Retinal pigment epithelial cell (primary cell): ENCODE measurements at regions not wholly inside any gene's neighbourhood (a gene's known extent, or its start where the extent isn't known, plus 50 kb on each side); places are given as distances from the start of the nearest gene placed in this dataset.

Source experiments
- DNase-seq: peaks from one replicate; pipeline ENCODE4 v3.0.0-alpha.2; 2010; ENCODE audit warnings: low read depth
- H3K4me3 ChIP-seq: 2 replicates; pipeline ENCODE4 v1.5.1; 2011; ENCODE audit warnings: mild to moderate bottlenecking, low read length, control low read depth, moderate library complexity
- TF ChIP-seq, protein P1 (sequence below): conservative IDR thresholded peaks from 2 replicates; pipeline ENCODE4 v1.5.1; 2011; ENCODE audit warnings: low read depth, low read length, control low read depth, inconsistent platforms

- no peak overlapping the region for H3K4me3 ChIP-seq
- DNase-seq, result peak; percentile 79
- TF ChIP-seq, protein P1, sequence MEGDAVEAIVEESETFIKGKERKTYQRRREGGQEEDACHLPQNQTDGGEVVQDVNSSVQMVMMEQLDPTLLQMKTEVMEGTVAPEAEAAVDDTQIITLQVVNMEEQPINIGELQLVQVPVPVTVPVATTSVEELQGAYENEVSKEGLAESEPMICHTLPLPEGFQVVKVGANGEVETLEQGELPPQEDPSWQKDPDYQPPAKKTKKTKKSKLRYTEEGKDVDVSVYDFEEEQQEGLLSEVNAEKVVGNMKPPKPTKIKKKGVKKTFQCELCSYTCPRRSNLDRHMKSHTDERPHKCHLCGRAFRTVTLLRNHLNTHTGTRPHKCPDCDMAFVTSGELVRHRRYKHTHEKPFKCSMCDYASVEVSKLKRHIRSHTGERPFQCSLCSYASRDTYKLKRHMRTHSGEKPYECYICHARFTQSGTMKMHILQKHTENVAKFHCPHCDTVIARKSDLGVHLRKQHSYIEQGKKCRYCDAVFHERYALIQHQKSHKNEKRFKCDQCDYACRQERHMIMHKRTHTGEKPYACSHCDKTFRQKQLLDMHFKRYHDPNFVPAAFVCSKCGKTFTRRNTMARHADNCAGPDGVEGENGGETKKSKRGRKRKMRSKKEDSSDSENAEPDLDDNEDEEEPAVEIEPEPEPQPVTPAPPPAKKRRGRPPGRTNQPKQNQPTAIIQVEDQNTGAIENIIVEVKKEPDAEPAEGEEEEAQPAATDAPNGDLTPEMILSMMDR, result no peak
These were observed 147.1 kb downstream of the PRL start for GRCh38 chr6:22149501-22150367.

GRCh38 chr6:22150368-22151035 is 146.3 kb downstream of the PRL start:
- DNase-seq, result no peak
- no peak overlapping the region for H3K4me3 ChIP-seq
- TF ChIP-seq, protein P1, result no peak

- TF ChIP-seq, protein P1, result no peak
These were observed 144.9 kb downstream of the PRL start for GRCh38 chr6:22151892-22152291.

DNA sequence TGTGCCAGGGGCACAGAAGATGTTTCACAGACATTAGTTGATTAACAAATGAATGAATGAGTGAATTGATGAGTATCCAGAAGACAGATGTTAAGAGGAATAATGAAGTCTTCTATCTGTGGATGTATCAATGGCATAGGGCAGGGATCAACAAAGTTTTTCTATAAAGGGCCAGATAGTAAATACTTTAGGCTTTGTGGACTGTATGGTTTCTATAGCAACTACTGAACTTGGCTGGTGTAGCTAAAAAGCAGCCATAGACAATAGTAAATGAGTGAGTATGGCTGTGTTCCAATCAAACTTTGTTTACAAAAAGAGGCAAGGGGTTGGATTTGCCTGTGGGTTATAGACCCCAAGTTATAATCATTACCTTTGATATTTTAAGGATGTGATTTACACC is 144.0 kb downstream of the PRL start:
- no peak for DNase-seq
- no peak overlapping the region for H3K4me3 ChIP-seq
- TF ChIP-seq, protein P1, result no peak

More at GRCh38 chr6:22151892-22152291, 144.9 kb downstream of the PRL start:
- H3K4me3 ChIP-seq, result no peak overlapping the region
- no peak for DNase-seq

DNA sequence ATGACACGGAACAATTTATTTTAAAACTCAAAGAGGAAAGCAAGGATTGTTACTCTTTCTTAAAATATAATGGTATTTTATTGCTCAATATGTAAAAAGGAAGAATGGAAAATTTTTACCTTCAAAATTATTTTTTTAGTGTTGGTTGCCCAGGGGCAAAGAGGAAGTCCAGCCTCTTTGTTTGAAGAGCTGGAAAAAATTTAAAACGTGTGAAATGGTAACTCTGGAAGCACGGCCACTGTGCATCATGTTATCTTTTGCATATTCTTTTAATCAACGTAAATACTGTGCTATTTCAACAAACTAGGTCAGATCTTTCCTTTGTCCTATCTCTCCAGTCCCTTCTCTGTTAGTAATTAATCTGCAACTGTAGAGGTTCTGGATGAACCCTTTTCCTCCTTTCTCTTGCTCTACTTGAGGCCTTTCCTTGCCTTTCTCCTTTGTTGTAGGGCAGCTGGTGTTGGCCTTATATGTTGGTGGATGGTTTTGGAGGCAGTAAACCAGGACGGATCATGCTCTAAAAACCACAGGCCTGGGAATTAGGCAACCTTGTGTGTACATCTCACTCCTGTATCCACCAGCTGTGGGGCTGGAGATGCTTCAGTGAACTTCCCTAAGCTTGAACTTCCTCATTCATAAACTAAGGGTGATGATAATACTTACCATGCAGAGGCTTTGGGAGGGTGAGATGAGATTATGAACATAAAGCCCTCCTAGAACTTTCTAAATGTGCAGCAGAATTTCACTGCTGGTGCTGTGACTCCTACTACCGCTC is 143.3 kb downstream of the PRL start:
- DNase-seq, result no peak
- H3K4me3 ChIP-seq, result no peak overlapping the region
- TF ChIP-seq, protein P1, result no peak

- no peak for DNase-seq
- TF ChIP-seq, protein P1, result no peak
- no peak overlapping the region for H3K4me3 ChIP-seq
These were observed 141.3 kb downstream of the PRL start for GRCh38 chr6:22155551-22155950.
